Thyroid gland (tissue), 4 donors: ENCODE measurements at regions not wholly inside any gene's neighbourhood (a gene's known extent, or its start where the extent isn't known, plus 50 kb on each side); places are given as distances from the start of the nearest gene placed in this dataset.

ENCODE experiments used
- CTCF ChIP-seq, 6 experiments: fragments of 200-600 bp in 3 of 6; fragments of 450-650 bp in 3 of 6; sonication (generic) in 3 of 6; IDR thresholded peaks; one replicate each; pipeline ENCODE4 v1.5.1; 2016 to 2019; ENCODE audit warnings: antibody characterized with exemption in 6 of 6, mild to moderate bottlenecking in 2 of 6, inconsistent platforms in 1 of 6, moderate library complexity in 1 of 6
- POLR2A ChIP-seq, 2 donors: fragments of 450-650 bp; IDR thresholded peaks; one replicate each; pipeline ENCODE4 v1.6.1; 2017; ENCODE audit warnings: antibody characterized with exemption in 2 of 2, mild to moderate bottlenecking in 2 of 2, moderate library complexity in 1 of 2

GRCh38 chr4:19720610-19721009 is 531.1 kb upstream of the SLIT2 start:
- TF ChIP-seq CTCF (IDR thresholded peaks at IDR 0.05), result no peak
- TF ChIP-seq POLR2A (IDR thresholded peaks at IDR 0.05), result no peak
